SK-N-SH (cell line): ENCODE measurements at regions not wholly inside any gene's neighbourhood (a gene's known extent, or its start where the extent isn't known, plus 50 kb on each side); places are given as distances from the start of the nearest gene placed in this dataset.

ENCODE experiments used
- CTCF ChIA-PET: fragments of 300-600, 350-600 bp; formaldehyde crosslinking; extraction: SDS; loops from one replicate; lab custom pipeline; 2021; lab: Yijun Ruan, JAX
- POLR2A ChIA-PET: fragments of 350-600 bp; sonication (Branson Sonifier 250); formaldehyde crosslinking; extraction: SDS; loops from one replicate; lab custom pipeline; 2020; ENCODE audit warnings: antibody characterized with exemption, inconsistent platforms; lab: Yijun Ruan, JAX
- DNase-seq: peaks from one replicate; pipeline ENCODE4 v3.0.0; 2012
- H2AFZ ChIP-seq: fragments of 200-600 bp; sonication (generic); 2 replicates; pipeline ENCODE4 v1.8.1; 2016; ENCODE audit warnings: antibody characterized with exemption, mild to moderate bottlenecking, low read depth
- H3F3A ChIP-seq: fragments of 200-600 bp; sonication (generic); replicated peaks from 2 replicates; pipeline ENCODE3; 2016; ENCODE audit warnings: antibody characterized with exemption, mild to moderate bottlenecking; ENCODE audit not compliant: insufficient read depth
- H3K27ac ChIP-seq, 2 experiments: fragments of 200-500 bp in 1 of 2; fragments of 200-600 bp in 1 of 2; sonication (Bioruptor generic) in 1 of 2; sonication (generic), shearing (Covaris generic) in 1 of 2; 2 replicates each; pipeline versions ENCODE4 v1.5.1 to v1.6.1; 2014 to 2016; ENCODE audit warnings: low read depth in 2 of 2, inconsistent platforms in 1 of 2, low read length in 1 of 2, mild to moderate bottlenecking in 1 of 2, mixed read lengths in 1 of 2
- H3K27me3 ChIP-seq: fragments of 200-600 bp; sonication (generic), shearing (Covaris generic); 2 replicates; pipeline ENCODE4 v1.6.1; 2016; ENCODE audit warnings: mixed run types; ENCODE audit not compliant: insufficient read depth
- H3K36me3 ChIP-seq, 2 experiments: fragments of 200-500 bp in 1 of 2; fragments of 200-600 bp in 1 of 2; sonication (Bioruptor generic) in 1 of 2; sonication (generic) in 1 of 2; replicated peaks in 1 of 2; 2 replicates each; pipeline versions ENCODE3 to v1.5.1; 2014 to 2016; ENCODE audit warnings: low read length in 1 of 2, mild to moderate bottlenecking in 1 of 2; ENCODE audit not compliant: insufficient read depth in 2 of 2, control insufficient read depth in 1 of 2
- H3K4me1 ChIP-seq, 2 experiments: fragments of 200-500 bp in 1 of 2; fragments of 200-600 bp in 1 of 2; sonication (Bioruptor generic) in 1 of 2; sonication (generic), shearing (Covaris generic) in 1 of 2; 2 replicates each; pipeline versions ENCODE4 v1.5.1 to v1.6.1; 2014 to 2016; ENCODE audit warnings: low read depth in 1 of 2, low read length in 1 of 2, mixed run types in 1 of 2; ENCODE audit not compliant: insufficient read depth in 2 of 2, control insufficient read depth in 1 of 2
- H3K4me2 ChIP-seq: fragments of 200-600 bp; sonication (generic), shearing (Covaris generic); 2 replicates; pipeline ENCODE4 v1.6.1; 2017; ENCODE audit warnings: mixed run types
- H3K4me3 ChIP-seq, 2 experiments: fragments of 200-500 bp in 1 of 2; fragments of 200-600 bp in 1 of 2; sonication (Bioruptor generic) in 1 of 2; sonication (generic), shearing (Covaris generic) in 1 of 2; 2 replicates each; pipeline versions ENCODE4 v1.5.1 to v1.8.1; 2014 to 2016; ENCODE audit warnings: low read depth in 2 of 2, inconsistent platforms in 1 of 2, low read length in 1 of 2, mild to moderate bottlenecking in 1 of 2, mixed read lengths in 1 of 2, moderate library complexity in 1 of 2
- H3K79me2 ChIP-seq: fragments of 200-600 bp; sonication (generic); 2 replicates; pipeline ENCODE4 v1.8.1; 2017; ENCODE audit warnings: mild to moderate bottlenecking; ENCODE audit not compliant: insufficient read depth
- H3K9ac ChIP-seq: fragments of 200-600 bp; sonication (generic); 2 replicates; pipeline ENCODE4 v1.6.1; 2017; ENCODE audit warnings: mixed run types
- H3K9me2 ChIP-seq: fragments of 200-600 bp; sonication (generic); 2 replicates; pipeline ENCODE4 v1.6.1; 2017; ENCODE audit warnings: mixed run types
- H3K9me3 ChIP-seq: fragments of 200-600 bp; sonication (generic); 2 replicates; pipeline ENCODE4 v1.6.1; 2017; ENCODE audit warnings: mixed run types, mild to moderate bottlenecking, moderate library complexity
- H4K20me1 ChIP-seq: fragments of 200-600 bp; sonication (generic); 2 replicates; pipeline ENCODE4 v1.6.1; 2017; ENCODE audit warnings: mild to moderate bottlenecking, mixed run types; ENCODE audit not compliant: insufficient read depth
- CHD2 ChIP-seq: fragments of 150-350 bp; IDR thresholded peaks from 2 replicates; pipeline ENCODE4 v1.6.1; 2018; ENCODE audit warnings: low read length; ENCODE audit not compliant: partially characterized antibody
- ELF1 ChIP-seq: IDR thresholded peaks from 2 replicates; pipeline ENCODE4 v1.4.0; 2012
- EP300 ChIP-seq, 2 experiments: IDR thresholded peaks; 2 replicates each; pipeline versions ENCODE4 v1.4.0 to v1.6.1; 2012; ENCODE audit warnings: borderline replicate concordance in 1 of 2, low read depth in 1 of 2, low read length in 1 of 2
- EZH2phosphoT487 ChIP-seq: fragments of 200-600 bp; sonication (generic); IDR thresholded peaks from 2 replicates; pipeline ENCODE4 v1.6.1; 2017; ENCODE audit warnings: low read depth, mixed run types, mild to moderate bottlenecking, antibody characterized with exemption, moderate library complexity, borderline replicate concordance
- FOXM1 ChIP-seq: IDR thresholded peaks from 2 replicates; pipeline ENCODE4 v1.4.0; 2012; ENCODE audit warnings: low read depth, mild to moderate bottlenecking
- JUND ChIP-seq: IDR thresholded peaks from 2 replicates; pipeline ENCODE4 v1.4.0; 2012
- NFIC ChIP-seq: IDR thresholded peaks from 2 replicates; pipeline ENCODE4 v1.4.0; 2012; ENCODE audit warnings: borderline replicate concordance
- POLR2AphosphoS5 ChIP-seq: IDR thresholded peaks from 2 replicates; pipeline ENCODE4 v1.6.1; 2012; ENCODE audit warnings: low read depth, low read length
- RAD21 ChIP-seq: IDR thresholded peaks from 2 replicates; pipeline ENCODE4 v1.6.1; 2012; ENCODE audit warnings: mild to moderate bottlenecking, low read length
- RCOR1 ChIP-seq: fragments of 150-350 bp; IDR thresholded peaks from 2 replicates; pipeline ENCODE4 v1.6.1; 2017; ENCODE audit warnings: antibody characterized with exemption, low read length
- RFX5 ChIP-seq: IDR thresholded peaks from 2 replicates; pipeline ENCODE4 v1.6.1; 2012; ENCODE audit warnings: mild to moderate bottlenecking, improper control_type of control experiment, low read length
- SIN3A ChIP-seq: IDR thresholded peaks from 2 replicates; pipeline ENCODE4 v1.6.1; 2012; ENCODE audit warnings: low read depth, mild to moderate bottlenecking, low read length, moderate library complexity, borderline replicate concordance
- TAF1 ChIP-seq: IDR thresholded peaks from 2 replicates; pipeline ENCODE4 v1.6.1; 2012; ENCODE audit warnings: low read depth, mild to moderate bottlenecking, low read length, moderate library complexity, borderline replicate concordance
- TCF12 ChIP-seq: IDR thresholded peaks from 2 replicates; pipeline ENCODE4 v1.4.0; 2012
- YY1 ChIP-seq: IDR thresholded peaks from 2 replicates; pipeline ENCODE4 v1.4.0; 2012; ENCODE audit warnings: low read depth, mild to moderate bottlenecking
- TF ChIP-seq, protein P1 (sequence below): IDR thresholded peaks from 2 replicates; pipeline ENCODE4 v1.4.0; 2012; ENCODE audit warnings: low read depth
- TF ChIP-seq, protein P2 (sequence below): IDR thresholded peaks from 2 replicates; pipeline ENCODE4 v1.4.0; 2012; ENCODE audit warnings: low read depth, borderline replicate concordance
- TF ChIP-seq, protein P3 (sequence below): fragments of 200-600 bp; sonication (generic); IDR thresholded peaks from 2 replicates; pipeline ENCODE4 v1.6.1; 2017; ENCODE audit warnings: antibody characterized with exemption, mild to moderate bottlenecking, moderate library complexity
- TF ChIP-seq, protein P4 (sequence below): IDR thresholded peaks from 2 replicates; pipeline ENCODE4 v1.6.1; 2012; ENCODE audit warnings: mild to moderate bottlenecking, low read depth, low read length, moderate library complexity

DNA sequence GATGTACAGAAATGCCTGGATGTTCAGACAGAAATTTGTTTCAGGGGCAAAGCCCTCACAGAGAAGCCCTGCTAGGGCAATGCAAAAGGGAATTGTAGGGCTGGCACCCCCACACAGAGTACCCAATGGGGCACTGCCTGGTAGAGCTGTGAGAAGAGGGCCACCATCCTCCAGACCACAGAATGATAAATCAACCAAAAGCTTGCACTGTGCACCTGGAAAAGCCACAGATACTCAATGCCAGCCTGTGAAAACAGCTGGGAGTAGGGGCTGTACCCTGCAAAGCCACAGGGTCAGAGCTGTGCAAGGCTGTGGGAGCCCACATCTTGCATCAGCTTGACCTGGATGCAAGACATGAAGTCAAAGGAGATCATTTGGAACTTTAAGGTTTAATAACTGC lies 477.9 kb upstream of the NECTIN3 start:
- Histone ChIP-seq H3K79me2 (no peaks in the 10 kb centered on the region), H3K9me3 (no peaks in the 10 kb centered on the region), H3K27ac (no peak overlapping the region), H3K4me1 (no peaks in the 10 kb centered on the region), H3K27me3 (no peaks in the 10 kb centered on the region), H2AFZ (no peak overlapping the region), H3F3A (no peaks in the 10 kb centered on the region), H3K4me3 (no peak overlapping the region), H3K4me2 (no peak overlapping the region), H3K9me2 (no peaks in the 10 kb centered on the region), H3K9ac (no peak overlapping the region), H3K36me3 (no peaks in the 10 kb centered on the region), H4K20me1 (no peaks in the 10 kb centered on the region)
- TF ChIP-seq RAD21: no peak
- TF ChIP-seq, protein P1, sequence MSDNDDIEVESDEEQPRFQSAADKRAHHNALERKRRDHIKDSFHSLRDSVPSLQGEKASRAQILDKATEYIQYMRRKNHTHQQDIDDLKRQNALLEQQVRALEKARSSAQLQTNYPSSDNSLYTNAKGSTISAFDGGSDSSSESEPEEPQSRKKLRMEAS: no peak
- TF ChIP-seq TCF12: no peak
- TF ChIP-seq ELF1: no peak
- no peak for TF ChIP-seq SIN3A
- TF ChIP-seq, protein P2, sequence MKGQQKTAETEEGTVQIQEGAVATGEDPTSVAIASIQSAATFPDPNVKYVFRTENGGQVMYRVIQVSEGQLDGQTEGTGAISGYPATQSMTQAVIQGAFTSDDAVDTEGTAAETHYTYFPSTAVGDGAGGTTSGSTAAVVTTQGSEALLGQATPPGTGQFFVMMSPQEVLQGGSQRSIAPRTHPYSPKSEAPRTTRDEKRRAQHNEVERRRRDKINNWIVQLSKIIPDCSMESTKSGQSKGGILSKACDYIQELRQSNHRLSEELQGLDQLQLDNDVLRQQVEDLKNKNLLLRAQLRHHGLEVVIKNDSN: no peak
- no peak for TF ChIP-seq RCOR1
- no peak for TF ChIP-seq NFIC
- TF ChIP-seq, protein P3, sequence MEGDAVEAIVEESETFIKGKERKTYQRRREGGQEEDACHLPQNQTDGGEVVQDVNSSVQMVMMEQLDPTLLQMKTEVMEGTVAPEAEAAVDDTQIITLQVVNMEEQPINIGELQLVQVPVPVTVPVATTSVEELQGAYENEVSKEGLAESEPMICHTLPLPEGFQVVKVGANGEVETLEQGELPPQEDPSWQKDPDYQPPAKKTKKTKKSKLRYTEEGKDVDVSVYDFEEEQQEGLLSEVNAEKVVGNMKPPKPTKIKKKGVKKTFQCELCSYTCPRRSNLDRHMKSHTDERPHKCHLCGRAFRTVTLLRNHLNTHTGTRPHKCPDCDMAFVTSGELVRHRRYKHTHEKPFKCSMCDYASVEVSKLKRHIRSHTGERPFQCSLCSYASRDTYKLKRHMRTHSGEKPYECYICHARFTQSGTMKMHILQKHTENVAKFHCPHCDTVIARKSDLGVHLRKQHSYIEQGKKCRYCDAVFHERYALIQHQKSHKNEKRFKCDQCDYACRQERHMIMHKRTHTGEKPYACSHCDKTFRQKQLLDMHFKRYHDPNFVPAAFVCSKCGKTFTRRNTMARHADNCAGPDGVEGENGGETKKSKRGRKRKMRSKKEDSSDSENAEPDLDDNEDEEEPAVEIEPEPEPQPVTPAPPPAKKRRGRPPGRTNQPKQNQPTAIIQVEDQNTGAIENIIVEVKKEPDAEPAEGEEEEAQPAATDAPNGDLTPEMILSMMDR: no peak
- TF ChIP-seq, protein P4, sequence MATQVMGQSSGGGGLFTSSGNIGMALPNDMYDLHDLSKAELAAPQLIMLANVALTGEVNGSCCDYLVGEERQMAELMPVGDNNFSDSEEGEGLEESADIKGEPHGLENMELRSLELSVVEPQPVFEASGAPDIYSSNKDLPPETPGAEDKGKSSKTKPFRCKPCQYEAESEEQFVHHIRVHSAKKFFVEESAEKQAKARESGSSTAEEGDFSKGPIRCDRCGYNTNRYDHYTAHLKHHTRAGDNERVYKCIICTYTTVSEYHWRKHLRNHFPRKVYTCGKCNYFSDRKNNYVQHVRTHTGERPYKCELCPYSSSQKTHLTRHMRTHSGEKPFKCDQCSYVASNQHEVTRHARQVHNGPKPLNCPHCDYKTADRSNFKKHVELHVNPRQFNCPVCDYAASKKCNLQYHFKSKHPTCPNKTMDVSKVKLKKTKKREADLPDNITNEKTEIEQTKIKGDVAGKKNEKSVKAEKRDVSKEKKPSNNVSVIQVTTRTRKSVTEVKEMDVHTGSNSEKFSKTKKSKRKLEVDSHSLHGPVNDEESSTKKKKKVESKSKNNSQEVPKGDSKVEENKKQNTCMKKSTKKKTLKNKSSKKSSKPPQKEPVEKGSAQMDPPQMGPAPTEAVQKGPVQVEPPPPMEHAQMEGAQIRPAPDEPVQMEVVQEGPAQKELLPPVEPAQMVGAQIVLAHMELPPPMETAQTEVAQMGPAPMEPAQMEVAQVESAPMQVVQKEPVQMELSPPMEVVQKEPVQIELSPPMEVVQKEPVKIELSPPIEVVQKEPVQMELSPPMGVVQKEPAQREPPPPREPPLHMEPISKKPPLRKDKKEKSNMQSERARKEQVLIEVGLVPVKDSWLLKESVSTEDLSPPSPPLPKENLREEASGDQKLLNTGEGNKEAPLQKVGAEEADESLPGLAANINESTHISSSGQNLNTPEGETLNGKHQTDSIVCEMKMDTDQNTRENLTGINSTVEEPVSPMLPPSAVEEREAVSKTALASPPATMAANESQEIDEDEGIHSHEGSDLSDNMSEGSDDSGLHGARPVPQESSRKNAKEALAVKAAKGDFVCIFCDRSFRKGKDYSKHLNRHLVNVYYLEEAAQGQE: no peak
- no peak for TF ChIP-seq POLR2AphosphoS5
- TF ChIP-seq FOXM1: no peak
- TF ChIP-seq TAF1: no peak
- no peak for TF ChIP-seq JUND
- TF ChIP-seq EZH2phosphoT487: no peak
- no peak for TF ChIP-seq YY1
- no peak for TF ChIP-seq RFX5
- no peak for TF ChIP-seq CHD2
- no peak for TF ChIP-seq EP300 (IDR thresholded peaks at IDR 0.05; ENCODE audit: borderline replicate concordance in 1 of 2, low read depth in 1 of 2, low read length in 1 of 2)
- DNase-seq: no peak
- ChIA-PET POLR2A (no interaction called here), CTCF (no interaction called here)
